GM23338 (cell line): ENCODE measurements at regions not wholly inside any gene's neighbourhood (a gene's known extent, or its start where the extent isn't known, plus 50 kb on each side); places are given as distances from the start of the nearest gene placed in this dataset.

Experiments used
- CREB1 ChIP-seq: fragments of 250-450 bp; sonication (Bioruptor Pico); IDR thresholded peaks from 2 replicates; pipeline ENCODE4 v1.5.0; 2020; ENCODE audit warnings: low read depth, mild to moderate bottlenecking, moderate library complexity
- CTCF ChIP-seq, 2 experiments: fragments of 200-600 bp in 1 of 2; sonication (generic) in 1 of 2; conservative IDR thresholded peaks; 2 replicates each; pipeline versions ENCODE4 v1.5.1 to v1.6.1; 2016 to 2017; ENCODE audit warnings: antibody characterized with exemption in 2 of 2, low read depth in 2 of 2, mild to moderate bottlenecking in 2 of 2, moderate library complexity in 1 of 2
- EZH2 ChIP-seq: fragments of 200-600 bp; sonication (generic); IDR thresholded peaks from one replicate; pipeline ENCODE4 v1.8.0; 2017; ENCODE audit warnings: antibody characterized with exemption, mild to moderate bottlenecking, low read depth; ENCODE audit not compliant: unreplicated experiment
- JUNB ChIP-seq: IDR thresholded peaks from one replicate; pipeline ENCODE4 v1.6.1; 2016; ENCODE audit warnings: antibody characterized with exemption; ENCODE audit not compliant: unreplicated experiment
- POLR2AphosphoS5 ChIP-seq: IDR thresholded peaks from 2 replicates; pipeline ENCODE4 v1.6.1; 2016; ENCODE audit warnings: antibody characterized with exemption, low read depth
- ZNF114 ChIP-seq: fragments of 250-450 bp; sonication (Bioruptor Pico); IDR thresholded peaks from 2 replicates; pipeline ENCODE4 v1.5.0; 2020; ENCODE audit warnings: mild to moderate bottlenecking, moderate library complexity
- TF ChIP-seq, protein P1 (sequence below): fragments of 250-450 bp; sonication (Bioruptor Pico); IDR thresholded peaks from 2 replicates; pipeline ENCODE4 v1.5.0; 2020; ENCODE audit warnings: mild to moderate bottlenecking, moderate library complexity

GRCh38 chr6:94349227-94349626, 929.9 kb upstream of the EPHA7 start:
- no peak for TF ChIP-seq CTCF (conservative IDR thresholded peaks at IDR 0.05; ENCODE audit: low read depth in 2 of 2)
- TF ChIP-seq CREB1 (CRISPR knock-in tag): no peak
- TF ChIP-seq ZNF114 (CRISPR knock-in tag): no peak
- TF ChIP-seq EZH2: no peak
- TF ChIP-seq, protein P1, sequence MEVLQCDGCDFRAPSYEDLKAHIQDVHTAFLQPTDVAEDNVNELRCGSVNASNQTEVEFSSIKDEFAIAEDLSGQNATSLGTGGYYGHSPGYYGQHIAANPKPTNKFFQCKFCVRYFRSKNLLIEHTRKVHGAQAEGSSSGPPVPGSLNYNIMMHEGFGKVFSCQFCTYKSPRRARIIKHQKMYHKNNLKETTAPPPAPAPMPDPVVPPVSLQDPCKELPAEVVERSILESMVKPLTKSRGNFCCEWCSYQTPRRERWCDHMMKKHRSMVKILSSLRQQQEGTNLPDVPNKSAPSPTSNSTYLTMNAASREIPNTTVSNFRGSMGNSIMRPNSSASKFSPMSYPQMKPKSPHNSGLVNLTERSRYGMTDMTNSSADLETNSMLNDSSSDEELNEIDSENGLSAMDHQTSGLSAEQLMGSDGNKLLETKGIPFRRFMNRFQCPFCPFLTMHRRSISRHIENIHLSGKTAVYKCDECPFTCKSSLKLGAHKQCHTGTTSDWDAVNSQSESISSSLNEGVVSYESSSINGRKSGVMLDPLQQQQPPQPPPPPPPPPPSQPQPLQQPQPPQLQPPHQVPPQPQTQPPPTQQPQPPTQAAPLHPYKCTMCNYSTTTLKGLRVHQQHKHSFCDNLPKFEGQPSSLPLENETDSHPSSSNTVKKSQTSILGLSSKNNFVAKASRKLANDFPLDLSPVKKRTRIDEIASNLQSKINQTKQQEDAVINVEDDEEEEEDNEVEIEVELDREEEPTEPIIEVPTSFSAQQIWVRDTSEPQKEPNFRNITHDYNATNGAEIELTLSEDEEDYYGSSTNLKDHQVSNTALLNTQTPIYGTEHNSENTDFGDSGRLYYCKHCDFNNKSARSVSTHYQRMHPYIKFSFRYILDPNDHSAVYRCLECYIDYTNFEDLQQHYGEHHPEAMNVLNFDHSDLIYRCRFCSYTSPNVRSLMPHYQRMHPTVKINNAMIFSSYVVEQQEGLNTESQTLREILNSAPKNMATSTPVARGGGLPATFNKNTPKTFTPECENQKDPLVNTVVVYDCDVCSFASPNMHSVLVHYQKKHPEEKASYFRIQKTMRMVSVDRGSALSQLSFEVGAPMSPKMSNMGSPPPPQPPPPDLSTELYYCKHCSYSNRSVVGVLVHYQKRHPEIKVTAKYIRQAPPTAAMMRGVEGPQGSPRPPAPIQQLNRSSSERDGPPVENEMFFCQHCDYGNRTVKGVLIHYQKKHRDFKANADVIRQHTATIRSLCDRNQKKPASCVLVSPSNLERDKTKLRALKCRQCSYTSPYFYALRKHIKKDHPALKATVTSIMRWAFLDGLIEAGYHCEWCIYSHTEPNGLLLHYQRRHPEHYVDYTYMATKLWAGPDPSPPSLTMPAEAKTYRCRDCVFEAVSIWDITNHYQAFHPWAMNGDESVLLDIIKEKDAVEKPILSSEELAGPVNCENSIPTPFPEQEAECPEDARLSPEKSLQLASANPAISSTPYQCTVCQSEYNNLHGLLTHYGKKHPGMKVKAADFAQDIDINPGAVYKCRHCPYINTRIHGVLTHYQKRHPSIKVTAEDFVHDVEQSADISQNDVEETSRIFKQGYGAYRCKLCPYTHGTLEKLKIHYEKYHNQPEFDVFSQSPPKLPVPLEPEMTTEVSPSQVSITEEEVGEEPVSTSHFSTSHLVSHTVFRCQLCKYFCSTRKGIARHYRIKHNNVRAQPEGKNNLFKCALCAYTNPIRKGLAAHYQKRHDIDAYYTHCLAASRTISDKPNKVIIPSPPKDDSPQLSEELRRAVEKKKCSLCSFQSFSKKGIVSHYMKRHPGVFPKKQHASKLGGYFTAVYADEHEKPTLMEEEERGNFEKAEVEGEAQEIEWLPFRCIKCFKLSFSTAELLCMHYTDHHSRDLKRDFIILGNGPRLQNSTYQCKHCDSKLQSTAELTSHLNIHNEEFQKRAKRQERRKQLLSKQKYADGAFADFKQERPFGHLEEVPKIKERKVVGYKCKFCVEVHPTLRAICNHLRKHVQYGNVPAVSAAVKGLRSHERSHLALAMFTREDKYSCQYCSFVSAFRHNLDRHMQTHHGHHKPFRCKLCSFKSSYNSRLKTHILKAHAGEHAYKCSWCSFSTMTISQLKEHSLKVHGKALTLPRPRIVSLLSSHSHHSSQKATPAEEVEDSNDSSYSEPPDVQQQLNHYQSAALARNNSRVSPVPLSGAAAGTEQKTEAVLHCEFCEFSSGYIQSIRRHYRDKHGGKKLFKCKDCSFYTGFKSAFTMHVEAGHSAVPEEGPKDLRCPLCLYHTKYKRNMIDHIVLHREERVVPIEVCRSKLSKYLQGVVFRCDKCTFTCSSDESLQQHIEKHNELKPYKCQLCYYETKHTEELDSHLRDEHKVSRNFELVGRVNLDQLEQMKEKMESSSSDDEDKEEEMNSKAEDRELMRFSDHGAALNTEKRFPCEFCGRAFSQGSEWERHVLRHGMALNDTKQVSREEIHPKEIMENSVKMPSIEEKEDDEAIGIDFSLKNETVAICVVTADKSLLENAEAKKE (CRISPR knock-in tag): no peak
- TF ChIP-seq POLR2AphosphoS5: no peak
- TF ChIP-seq JUNB: no peak
